ENCODE measurements at regions not wholly inside any gene's neighbourhood (a gene's known extent, or its start where the extent isn't known, plus 50 kb on each side); places are given as distances from the start of the nearest gene placed in this dataset.

DNA sequence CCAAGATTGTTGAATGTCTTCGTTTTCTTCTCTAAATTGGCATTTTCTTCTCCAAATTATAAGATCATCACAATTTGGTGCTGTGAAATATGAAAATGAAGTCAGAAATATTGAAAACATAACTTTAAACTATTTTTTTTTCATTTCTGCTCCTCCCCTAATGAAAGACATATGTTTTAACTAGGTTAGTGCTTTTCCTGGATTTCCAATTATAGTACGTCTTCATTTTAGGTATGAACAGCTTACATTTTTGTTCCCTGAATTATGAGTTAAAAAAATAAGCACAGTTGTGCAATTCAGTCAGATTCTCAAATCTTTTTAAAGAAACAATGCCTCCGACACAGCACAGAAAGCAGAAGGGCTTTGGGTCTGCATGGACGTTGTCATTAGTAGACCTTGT, 83.5 kb upstream of the CFAP20DC start:
- no peak for DNase-seq (ENCODE audit: low read depth)

- no peak for DNase-seq (ENCODE audit: low read depth)
Observed at GRCh38 chr3:59131016-59131766, 81.4 kb upstream of the CFAP20DC start.

DNA sequence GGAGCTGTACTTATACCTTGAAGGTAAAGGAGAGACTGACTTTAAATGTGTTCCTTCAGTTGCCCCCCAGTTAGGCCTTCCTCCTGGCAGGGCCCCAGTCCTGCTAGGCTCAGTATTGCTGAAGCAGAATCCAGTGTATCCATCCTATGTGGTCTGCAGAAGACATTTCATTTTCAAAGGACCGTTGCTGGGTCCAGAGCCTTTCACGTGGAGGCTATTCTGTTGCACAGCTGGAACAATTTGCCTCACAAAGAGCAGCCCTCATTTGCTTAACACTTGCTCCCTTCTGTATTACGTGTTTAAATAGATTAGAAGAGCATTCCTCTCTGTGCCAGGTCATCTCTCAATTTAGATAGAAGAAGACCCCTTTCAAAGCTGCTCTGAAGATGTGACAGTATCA, 78.9 kb upstream of the CFAP20DC start:
- DNase-seq (ENCODE audit: low read depth): no peak

DNA sequence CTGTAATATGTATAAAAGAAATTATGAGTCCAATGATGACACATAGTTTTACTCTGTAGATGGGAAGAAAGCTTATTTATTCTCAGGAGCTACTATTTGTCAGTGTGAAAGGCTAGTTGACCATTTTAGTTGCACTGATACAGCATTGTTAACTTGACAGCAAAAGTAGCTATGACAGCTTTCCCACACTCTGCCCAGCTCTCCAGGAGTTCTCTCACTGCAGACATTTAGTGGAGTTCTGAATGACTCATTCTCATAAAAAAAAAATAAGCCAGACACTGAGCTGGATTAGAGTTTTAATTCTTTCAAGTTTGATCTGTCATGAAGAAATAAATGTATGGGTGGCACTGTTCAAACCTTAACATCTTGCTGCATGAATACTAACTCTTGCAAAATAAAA, 77.2 kb upstream of the CFAP20DC start:
- no peak for DNase-seq (ENCODE audit: low read depth)

GRCh38 chr3:59126446-59126845, 76.6 kb upstream of the CFAP20DC start:
- no peak for DNase-seq (ENCODE audit: low read depth)

DNA sequence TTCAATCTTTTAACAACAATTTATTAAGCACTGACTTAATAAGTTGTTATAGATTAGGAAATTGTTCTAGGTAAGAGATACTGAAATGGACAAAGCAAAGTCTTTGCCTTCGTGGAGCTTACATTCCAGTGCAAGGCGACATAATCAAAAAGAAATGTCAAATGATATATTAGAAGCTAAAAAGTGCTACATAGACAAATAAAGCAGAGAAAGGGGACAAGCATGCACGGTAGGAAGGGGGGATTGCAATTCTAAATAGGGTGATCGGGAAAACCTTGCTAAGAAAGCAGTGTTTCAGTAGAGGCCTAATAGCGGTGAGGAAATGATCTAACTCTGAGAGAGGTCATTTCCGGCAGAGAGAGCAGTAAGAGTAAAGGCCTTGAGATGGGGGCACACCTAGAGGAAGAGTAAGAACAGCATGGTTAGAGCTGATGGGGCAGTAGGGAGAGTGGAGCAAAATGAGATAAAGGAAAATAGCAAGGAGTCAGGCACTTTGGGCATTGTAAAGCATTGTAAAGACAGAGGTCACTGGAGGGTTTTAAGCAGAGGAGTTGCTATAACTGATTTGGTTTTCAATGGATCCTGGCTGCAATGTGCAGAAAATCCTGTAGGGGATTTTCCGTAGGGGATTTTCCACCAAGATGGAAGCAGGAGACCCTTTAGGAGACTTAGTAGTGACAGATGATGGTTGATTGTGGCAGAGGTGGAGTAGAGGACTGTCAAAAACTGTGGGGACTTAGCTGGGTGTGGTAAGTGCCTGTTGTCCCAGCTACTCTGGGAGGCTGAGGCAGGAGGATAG, 71.7 kb upstream of the CFAP20DC start:
- no peak for DNase-seq (ENCODE audit: low read depth)

GRCh38 chr3:59118928-59119327, 69.1 kb upstream of the CFAP20DC start:
- no peak for DNase-seq (ENCODE audit: low read depth)

DNA sequence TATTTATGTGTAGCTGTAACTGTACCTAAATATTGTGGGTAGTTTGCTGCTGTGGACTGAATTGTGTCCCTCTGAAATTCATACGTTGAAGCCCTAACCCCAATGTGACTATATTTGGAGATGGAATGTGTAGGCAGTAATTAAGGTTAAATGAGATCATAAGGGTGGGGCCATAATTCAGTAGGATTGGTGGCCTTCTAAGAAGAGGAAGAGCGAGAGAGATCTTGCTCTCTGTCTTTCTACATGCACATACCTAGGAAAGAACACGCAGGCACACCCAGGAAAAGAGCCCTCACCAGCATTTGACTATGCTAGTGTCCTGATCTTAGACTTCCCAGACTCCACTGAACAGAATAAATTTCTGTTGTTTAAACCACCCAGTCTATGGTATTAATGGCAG, 67.6 kb upstream of the CFAP20DC start:
- DNase-seq (ENCODE audit: low read depth): no peak

- no peak for DNase-seq (ENCODE audit: low read depth)
Observed at GRCh38 chr3:59116233-59116537, 66.4 kb upstream of the CFAP20DC start.

GRCh38 chr3:59115364-59116232, 65.8 kb upstream of the CFAP20DC start:
- DNase-seq (ENCODE audit: low read depth): no peak

GRCh38 chr3:59107856-59108815, 58.3 kb upstream of the CFAP20DC start:
- DNase-seq (ENCODE audit: low read depth): no peak

DNA sequence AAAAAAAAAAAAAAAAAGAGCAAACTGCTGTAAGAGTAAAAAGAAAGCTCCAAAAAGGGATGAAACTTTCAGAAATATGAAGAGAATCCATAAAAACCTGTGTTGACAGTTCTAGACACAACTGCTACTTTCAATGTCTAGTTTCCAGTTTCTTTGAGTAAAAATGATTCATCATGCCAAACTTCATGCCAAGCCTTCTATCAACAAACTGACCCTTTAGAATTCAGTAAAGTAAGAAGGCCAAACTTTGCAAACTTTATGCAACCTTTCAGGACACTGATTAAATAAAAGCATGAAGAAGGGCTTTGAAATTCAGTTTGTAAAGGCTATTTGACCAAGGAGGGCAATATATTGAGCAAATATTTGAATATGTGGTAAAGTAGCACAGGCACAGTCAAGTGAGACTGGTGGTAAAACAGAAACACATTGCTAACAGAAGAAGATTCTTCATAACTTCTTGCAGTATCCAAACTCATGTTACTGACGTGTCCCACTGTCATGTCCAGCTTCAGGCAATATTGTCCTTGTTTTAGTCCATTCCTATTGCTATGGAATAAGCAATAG, 56.3 kb upstream of the CFAP20DC start:
- no peak for DNase-seq (ENCODE audit: low read depth)

DNA sequence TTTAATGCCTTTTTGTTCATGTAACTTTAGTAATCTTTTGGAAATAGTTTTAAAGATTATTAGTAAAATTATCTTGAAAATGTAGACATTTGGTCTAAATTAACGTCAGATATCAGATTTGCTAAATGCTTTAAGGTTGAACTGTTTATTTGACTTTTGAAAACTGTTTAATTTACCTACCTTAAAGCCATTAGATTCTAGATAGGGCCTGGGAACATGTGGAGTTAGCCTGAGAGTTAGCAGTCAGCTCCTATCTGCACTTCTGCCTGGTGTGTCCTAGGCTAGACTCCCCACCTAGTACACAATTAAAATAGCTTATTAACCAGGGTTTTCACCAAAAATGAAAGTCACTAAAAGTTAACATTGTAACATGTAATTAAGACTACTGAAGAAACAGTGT, 53.7 kb upstream of the CFAP20DC start:
- no peak for DNase-seq (ENCODE audit: low read depth)

GRCh38 chr3:59101231-59101736, 51.5 kb upstream of the CFAP20DC start:
- no peak for DNase-seq (ENCODE audit: low read depth)
